ENCODE measurements at regions not wholly inside any gene's neighbourhood (a gene's known extent, or its start where the extent isn't known, plus 50 kb on each side); places are given as distances from the start of the nearest gene placed in this dataset.

- DNase-seq (ENCODE audit: low read depth in 1 of 2, low spot score in 1 of 2) = no peak
Measured at GRCh38 chr3:71885006-71885405, 100.1 kb upstream of the PROK2 start.

DNA sequence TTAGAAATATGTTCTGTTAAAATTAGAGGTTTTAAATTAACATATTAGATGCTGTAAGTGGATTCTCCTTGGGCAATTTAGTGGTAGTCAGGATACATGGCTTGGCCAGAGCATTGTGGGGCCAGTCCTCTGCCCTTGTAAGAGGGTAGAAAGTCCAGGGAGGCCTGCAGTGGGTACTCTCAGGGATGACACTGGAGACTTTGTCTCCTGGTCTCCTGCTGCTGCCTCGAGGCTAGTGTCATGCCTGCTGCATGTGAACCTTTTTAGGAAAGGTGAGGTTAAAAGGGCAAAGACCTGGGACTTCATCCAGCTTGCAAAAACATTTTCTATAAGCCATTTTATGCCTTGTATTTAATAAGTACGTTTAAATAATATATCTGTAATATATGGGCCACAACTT, 96.8 kb upstream of the PROK2 start:
- DNase-seq (ENCODE audit: low read depth in 1 of 2, low spot score in 1 of 2) = no peak

DNA sequence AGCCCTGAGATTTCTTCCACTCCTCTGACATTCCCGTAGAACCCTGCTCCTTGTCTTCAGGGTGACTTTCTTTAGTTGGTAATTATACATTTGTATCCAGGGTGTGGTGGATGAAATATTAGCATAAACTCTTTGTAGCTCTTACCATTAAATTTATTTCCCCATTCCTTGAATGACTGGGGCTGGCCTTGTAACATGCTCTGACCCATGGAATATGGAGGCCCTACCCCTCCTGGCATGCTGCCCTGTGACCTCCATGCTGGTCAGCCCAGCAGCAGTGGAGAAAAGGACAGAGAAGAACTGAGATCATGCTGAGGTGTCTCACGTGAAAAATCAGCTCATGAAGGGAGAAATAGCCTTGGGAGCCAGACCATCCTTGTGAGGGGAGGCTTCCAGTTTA, 96.1 kb upstream of the PROK2 start:
- DNase-seq (ENCODE audit: low read depth in 1 of 2, low spot score in 1 of 2) = no peak

DNA sequence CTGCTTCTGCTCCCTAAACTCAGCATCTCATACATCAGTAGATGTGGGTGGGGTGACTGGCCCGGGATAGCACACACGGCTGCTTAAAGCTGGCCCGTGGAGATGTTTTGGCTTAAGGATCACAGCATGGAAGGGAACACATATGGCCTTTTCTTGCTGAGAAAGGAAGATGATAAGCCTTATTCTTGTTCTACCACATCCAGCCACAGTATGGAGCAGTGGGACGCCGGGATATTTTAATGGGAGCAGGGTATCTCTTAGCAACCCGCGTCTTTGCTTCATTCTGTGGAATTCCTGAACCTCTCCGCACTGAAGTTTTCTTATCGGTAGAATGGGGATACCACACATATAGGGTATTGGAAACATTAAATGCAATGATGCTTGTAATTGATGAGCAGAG, 94.1 kb upstream of the PROK2 start:
- no peak for DNase-seq (ENCODE audit: low read depth in 1 of 2, low spot score in 1 of 2)

DNA sequence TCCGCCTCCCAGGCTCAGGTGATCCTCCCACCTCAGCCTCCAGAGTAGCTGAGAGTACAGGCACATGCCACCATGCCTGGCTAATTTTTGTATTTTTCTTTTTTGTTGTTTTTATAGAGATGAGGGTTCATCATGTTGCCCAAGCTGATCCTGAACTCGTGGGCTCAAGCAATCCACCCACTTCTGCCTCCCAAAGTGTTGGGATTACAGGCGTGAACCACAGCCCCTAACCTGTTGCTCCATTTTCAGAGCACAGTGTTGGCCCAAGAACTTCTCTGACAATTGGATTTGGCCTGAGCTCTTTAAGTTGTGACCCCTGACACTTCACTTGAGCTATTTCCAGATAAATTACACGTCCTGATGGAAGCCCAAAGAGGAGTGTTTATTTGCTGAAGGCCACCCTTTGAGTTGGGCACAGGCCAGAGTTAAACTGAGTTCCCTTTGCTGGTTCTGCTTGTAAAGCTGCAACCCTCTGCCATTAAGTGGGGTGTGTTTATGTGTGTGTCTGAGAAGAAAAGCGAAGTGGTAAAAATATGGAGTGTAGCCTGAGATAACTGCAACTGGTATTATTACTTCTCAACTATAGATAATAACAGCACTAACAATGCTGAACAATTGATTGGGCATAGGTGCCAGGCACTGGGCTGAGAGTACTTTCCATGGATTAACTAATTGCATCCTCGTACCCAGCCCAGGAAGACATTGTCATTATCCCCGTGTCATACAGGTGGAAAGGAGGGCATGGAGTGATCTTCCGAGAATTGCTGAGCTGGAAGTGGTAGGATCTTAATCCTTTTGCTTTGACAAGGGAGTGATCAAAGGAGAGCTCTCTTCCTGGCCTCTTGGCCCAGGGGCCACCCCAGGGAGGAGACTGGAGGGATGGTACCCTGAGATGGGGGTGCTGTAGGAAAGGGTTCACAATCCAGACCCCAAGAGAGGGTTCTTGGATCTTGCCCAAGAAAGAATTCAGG, 91.5 kb upstream of the PROK2 start:
- DNase-seq (ENCODE audit: low read depth in 1 of 2, low spot score in 1 of 2) = no peak

DNA sequence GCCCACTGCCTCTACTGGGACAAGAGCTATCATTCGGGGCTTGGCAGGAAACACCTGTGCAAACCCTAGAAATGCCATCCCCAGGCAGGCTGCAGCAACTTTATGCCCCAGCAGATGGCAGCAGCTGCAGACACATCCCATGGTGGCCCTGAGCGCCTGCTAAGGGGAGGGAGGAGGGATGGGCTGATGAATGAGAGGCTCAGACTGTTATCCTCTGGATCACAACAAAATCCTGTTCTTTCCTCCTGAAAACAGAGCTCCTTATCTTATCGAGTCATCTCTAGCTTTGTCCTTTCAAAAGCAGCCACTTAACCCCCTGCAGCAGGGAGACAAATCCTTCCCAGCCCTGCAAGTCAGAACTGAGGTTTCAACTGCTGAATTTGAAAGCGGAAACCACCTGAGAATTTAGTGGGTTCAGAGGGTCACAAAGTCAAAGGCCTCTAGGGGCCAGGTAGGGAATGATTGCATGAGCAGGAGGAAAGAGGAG, 90.6 kb upstream of the PROK2 start:
- DNase-seq (ENCODE audit: low read depth in 1 of 2, low spot score in 1 of 2) = peak; percentile 59

GRCh38 chr3:71874618-71875017, 89.7 kb upstream of the PROK2 start:
- DNase-seq (ENCODE audit: low read depth in 1 of 2, low spot score in 1 of 2) = no peak

- no peak for DNase-seq (ENCODE audit: low read depth in 1 of 2, low spot score in 1 of 2)
Measured at GRCh38 chr3:71873093-71873611, 88.2 kb upstream of the PROK2 start.

GRCh38 chr3:71872256-71872655, 87.3 kb upstream of the PROK2 start:
- no peak for DNase-seq (ENCODE audit: low read depth in 1 of 2, low spot score in 1 of 2)

DNA sequence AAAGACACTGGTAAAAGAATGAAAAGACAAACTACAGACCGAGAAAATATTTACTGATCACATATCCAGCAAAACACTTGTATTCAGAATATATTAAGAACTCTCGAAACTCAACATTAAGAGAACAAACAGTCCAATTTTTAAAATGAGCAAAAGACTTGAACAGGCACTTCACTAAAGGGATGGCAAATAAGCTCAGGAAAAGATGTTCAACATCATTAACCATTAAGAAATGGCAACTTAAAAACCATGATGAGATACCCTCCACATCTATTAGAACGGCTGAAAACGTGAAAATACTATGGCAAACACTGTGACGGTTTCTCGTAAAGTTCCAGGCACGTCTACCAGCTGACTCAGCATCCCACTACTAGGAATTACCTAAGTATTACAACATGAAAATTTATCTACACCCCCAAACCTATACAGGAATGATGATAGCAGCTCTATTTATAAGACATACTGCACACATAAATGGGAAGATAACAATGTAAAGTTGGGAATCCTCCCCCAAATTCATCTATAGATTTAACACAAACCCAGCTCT, 86.1 kb upstream of the PROK2 start:
- DNase-seq (ENCODE audit: low read depth in 1 of 2, low spot score in 1 of 2) = no peak

- DNase-seq (ENCODE audit: low read depth in 1 of 2, low spot score in 1 of 2) = no peak
Measured at GRCh38 chr3:71868876-71869275, 83.9 kb upstream of the PROK2 start.

DNA sequence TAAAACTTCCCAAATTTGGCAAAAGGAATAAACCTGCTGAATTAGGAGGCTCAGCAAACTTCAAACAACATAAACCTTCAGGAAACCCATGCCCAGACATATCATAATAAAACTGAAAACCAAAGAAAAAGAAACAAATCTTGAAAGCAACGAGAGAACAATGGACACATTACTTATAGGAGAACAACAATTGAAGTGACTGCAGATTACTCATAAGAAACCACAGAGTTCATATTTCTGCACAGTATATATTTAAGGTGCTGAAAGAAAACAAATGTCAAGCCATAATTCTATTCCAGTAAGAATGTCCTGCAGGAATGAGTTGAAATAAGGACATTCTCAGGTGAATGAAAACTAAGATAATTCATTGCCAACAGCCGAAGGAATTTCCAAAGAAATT, 80.8 kb upstream of the PROK2 start:
- no peak for DNase-seq (ENCODE audit: low read depth in 1 of 2, low spot score in 1 of 2)

- no peak for DNase-seq (ENCODE audit: low read depth in 1 of 2, low spot score in 1 of 2)
Measured at GRCh38 chr3:71863563-71864190, 78.7 kb upstream of the PROK2 start.

GRCh38 chr3:71862371-71863140, 77.6 kb upstream of the PROK2 start:
- DNase-seq (ENCODE audit: low read depth in 1 of 2, low spot score in 1 of 2) = no peak

GRCh38 chr3:71859123-71859519, 74.2 kb upstream of the PROK2 start:
- DNase-seq (ENCODE audit: low read depth in 1 of 2, low spot score in 1 of 2) = no peak

DNA sequence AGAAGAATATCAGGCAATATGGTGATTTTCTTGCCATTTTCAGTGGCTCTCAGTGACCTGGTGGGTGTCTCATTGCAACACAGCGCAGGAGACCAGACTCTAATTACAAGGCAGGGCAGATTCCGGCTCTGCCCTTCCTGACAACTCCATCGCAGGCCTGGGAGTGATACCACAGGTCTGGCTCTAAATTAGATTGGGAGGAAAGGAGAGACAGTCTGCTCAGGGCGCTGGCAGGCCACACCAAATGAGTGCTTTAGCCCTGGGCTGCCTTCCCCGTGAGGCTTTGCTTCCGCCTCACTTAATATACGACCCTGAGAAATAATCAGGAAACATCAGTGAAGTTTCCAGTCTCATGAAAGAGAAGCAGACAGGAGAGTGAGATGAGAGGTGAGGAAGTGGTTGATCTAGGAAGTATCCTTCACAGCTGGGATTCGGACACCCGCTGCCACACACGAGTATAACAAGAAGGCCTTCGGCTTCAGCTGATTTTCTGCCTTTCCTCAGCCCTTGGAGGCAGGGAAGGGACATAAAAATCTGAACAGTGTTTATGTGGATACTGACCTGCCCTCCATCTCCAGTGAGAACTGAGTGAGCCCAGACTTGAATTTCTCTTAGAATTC, 73.7 kb upstream of the PROK2 start:
- no peak for DNase-seq (ENCODE audit: low read depth in 1 of 2, low spot score in 1 of 2)

DNA sequence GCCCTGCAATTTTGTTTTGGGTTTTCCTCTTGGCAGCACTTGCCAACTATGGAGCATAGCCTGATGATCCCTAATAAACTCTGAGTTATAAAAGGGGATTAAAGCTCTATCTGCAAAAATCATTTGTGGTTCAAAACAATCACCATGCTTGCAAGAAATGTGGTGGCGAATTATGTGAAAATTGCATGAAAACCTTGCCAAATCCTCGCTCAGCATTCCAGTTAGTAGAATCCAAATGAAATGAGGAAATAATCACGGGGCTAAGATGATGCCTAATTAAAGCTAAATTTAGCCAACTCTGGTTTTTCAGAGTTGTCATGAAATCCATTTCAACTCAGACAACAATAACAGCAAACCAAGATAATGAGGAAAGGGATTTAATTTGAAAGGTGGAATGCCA, 73.0 kb upstream of the PROK2 start:
- no peak for DNase-seq (ENCODE audit: low read depth in 1 of 2, low spot score in 1 of 2)

- no peak for DNase-seq (ENCODE audit: low read depth in 1 of 2, low spot score in 1 of 2)
Measured at GRCh38 chr3:71854706-71855105, 69.8 kb upstream of the PROK2 start.

- no peak for DNase-seq (ENCODE audit: low read depth in 1 of 2, low spot score in 1 of 2)
Measured at GRCh38 chr3:71854096-71854495, 69.1 kb upstream of the PROK2 start.

DNA sequence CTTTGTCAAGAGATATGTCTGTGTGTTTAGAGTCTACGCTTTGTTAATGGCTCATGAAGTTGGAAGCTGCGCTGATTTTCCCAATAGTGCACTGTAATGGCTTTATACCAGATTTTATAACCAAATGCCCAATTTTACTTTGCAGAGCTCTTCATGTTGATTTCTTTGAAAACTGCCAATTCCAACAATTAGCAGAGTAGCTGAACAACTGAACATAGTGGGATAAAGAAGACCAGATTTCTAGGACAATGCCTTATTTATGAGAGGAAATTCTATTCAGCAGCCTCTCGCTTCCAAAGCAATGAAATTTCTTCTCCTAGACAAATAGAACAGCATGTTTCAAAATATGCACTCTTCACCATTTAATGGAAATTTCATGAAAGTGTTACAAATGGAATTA, 66.9 kb upstream of the PROK2 start:
- no peak for DNase-seq (ENCODE audit: low read depth in 1 of 2, low spot score in 1 of 2)

DNA sequence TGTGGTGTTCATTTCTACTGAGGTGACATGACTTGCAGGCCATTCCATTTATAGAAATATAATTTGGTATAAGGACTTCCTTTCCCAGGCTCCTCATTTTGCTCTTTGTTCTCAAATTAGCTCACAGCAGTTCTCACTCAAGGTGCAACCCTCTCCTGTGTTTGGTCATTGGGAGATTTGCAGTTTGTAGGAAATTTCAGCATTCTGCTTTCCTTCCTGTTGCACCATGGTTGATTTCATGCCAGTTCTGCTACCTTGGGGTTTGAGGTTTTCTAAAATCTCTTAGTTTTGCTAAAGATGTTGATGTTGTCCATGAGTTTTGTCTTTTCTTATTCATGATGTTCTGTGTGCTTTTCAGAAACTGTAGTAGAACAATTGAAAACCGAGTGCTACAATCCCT, 65.7 kb upstream of the PROK2 start:
- DNase-seq (ENCODE audit: low read depth in 1 of 2, low spot score in 1 of 2) = no peak
